SK-N-SH (cell line): ENCODE measurements at regions not wholly inside any gene's neighbourhood (a gene's known extent, or its start where the extent isn't known, plus 50 kb on each side); places are given as distances from the start of the nearest gene placed in this dataset.
A peak's percentile ranks its signal among the peaks of the same experiment; 100 is the strongest.

ENCODE experiments used
- CTCF ChIA-PET: fragments of 300-600, 350-600 bp; formaldehyde crosslinking; extraction: SDS; loops from one replicate; lab custom pipeline; 2021; lab: Yijun Ruan, JAX
- POLR2A ChIA-PET: fragments of 350-600 bp; sonication (Branson Sonifier 250); formaldehyde crosslinking; extraction: SDS; loops from one replicate; lab custom pipeline; 2020; ENCODE audit warnings: antibody characterized with exemption, inconsistent platforms; lab: Yijun Ruan, JAX
- DNase-seq: peaks from one replicate; pipeline ENCODE4 v3.0.0; 2012
- H2AFZ ChIP-seq: fragments of 200-600 bp; sonication (generic); 2 replicates; pipeline ENCODE4 v1.8.1; 2016; ENCODE audit warnings: antibody characterized with exemption, mild to moderate bottlenecking, low read depth
- H3F3A ChIP-seq: fragments of 200-600 bp; sonication (generic); replicated peaks from 2 replicates; pipeline ENCODE3; 2016; ENCODE audit warnings: antibody characterized with exemption, mild to moderate bottlenecking; ENCODE audit not compliant: insufficient read depth
- H3K27ac ChIP-seq, 2 experiments: fragments of 200-500 bp in 1 of 2; fragments of 200-600 bp in 1 of 2; sonication (Bioruptor generic) in 1 of 2; sonication (generic), shearing (Covaris generic) in 1 of 2; 2 replicates each; pipeline versions ENCODE4 v1.5.1 to v1.6.1; 2014 to 2016; ENCODE audit warnings: low read depth in 2 of 2, inconsistent platforms in 1 of 2, low read length in 1 of 2, mild to moderate bottlenecking in 1 of 2, mixed read lengths in 1 of 2
- H3K27me3 ChIP-seq: fragments of 200-600 bp; sonication (generic), shearing (Covaris generic); 2 replicates; pipeline ENCODE4 v1.6.1; 2016; ENCODE audit warnings: mixed run types; ENCODE audit not compliant: insufficient read depth
- H3K36me3 ChIP-seq, 2 experiments: fragments of 200-500 bp in 1 of 2; fragments of 200-600 bp in 1 of 2; sonication (Bioruptor generic) in 1 of 2; sonication (generic) in 1 of 2; replicated peaks in 1 of 2; 2 replicates each; pipeline versions ENCODE3 to v1.5.1; 2014 to 2016; ENCODE audit warnings: low read length in 1 of 2, mild to moderate bottlenecking in 1 of 2; ENCODE audit not compliant: insufficient read depth in 2 of 2, control insufficient read depth in 1 of 2
- H3K4me1 ChIP-seq, 2 experiments: fragments of 200-500 bp in 1 of 2; fragments of 200-600 bp in 1 of 2; sonication (Bioruptor generic) in 1 of 2; sonication (generic), shearing (Covaris generic) in 1 of 2; 2 replicates each; pipeline versions ENCODE4 v1.5.1 to v1.6.1; 2014 to 2016; ENCODE audit warnings: low read depth in 1 of 2, low read length in 1 of 2, mixed run types in 1 of 2; ENCODE audit not compliant: insufficient read depth in 2 of 2, control insufficient read depth in 1 of 2
- H3K4me2 ChIP-seq: fragments of 200-600 bp; sonication (generic), shearing (Covaris generic); 2 replicates; pipeline ENCODE4 v1.6.1; 2017; ENCODE audit warnings: mixed run types
- H3K4me3 ChIP-seq, 2 experiments: fragments of 200-500 bp in 1 of 2; fragments of 200-600 bp in 1 of 2; sonication (Bioruptor generic) in 1 of 2; sonication (generic), shearing (Covaris generic) in 1 of 2; 2 replicates each; pipeline versions ENCODE4 v1.5.1 to v1.8.1; 2014 to 2016; ENCODE audit warnings: low read depth in 2 of 2, inconsistent platforms in 1 of 2, low read length in 1 of 2, mild to moderate bottlenecking in 1 of 2, mixed read lengths in 1 of 2, moderate library complexity in 1 of 2
- H3K79me2 ChIP-seq: fragments of 200-600 bp; sonication (generic); 2 replicates; pipeline ENCODE4 v1.8.1; 2017; ENCODE audit warnings: mild to moderate bottlenecking; ENCODE audit not compliant: insufficient read depth
- H3K9ac ChIP-seq: fragments of 200-600 bp; sonication (generic); 2 replicates; pipeline ENCODE4 v1.6.1; 2017; ENCODE audit warnings: mixed run types
- H3K9me2 ChIP-seq: fragments of 200-600 bp; sonication (generic); 2 replicates; pipeline ENCODE4 v1.6.1; 2017; ENCODE audit warnings: mixed run types
- H3K9me3 ChIP-seq: fragments of 200-600 bp; sonication (generic); 2 replicates; pipeline ENCODE4 v1.6.1; 2017; ENCODE audit warnings: mixed run types, mild to moderate bottlenecking, moderate library complexity
- H4K20me1 ChIP-seq: fragments of 200-600 bp; sonication (generic); 2 replicates; pipeline ENCODE4 v1.6.1; 2017; ENCODE audit warnings: mild to moderate bottlenecking, mixed run types; ENCODE audit not compliant: insufficient read depth
- FOSL2 ChIP-seq: IDR thresholded peaks from 2 replicates; pipeline ENCODE4 v1.4.0; 2012; ENCODE audit warnings: low read depth, mild to moderate bottlenecking, moderate library complexity, borderline replicate concordance
- JUND ChIP-seq: IDR thresholded peaks from 2 replicates; pipeline ENCODE4 v1.4.0; 2012
- NRF1 ChIP-seq: IDR thresholded peaks from 2 replicates; pipeline ENCODE4 v1.6.1; 2012; ENCODE audit warnings: low read depth, mild to moderate bottlenecking, low read length
- RFX5 ChIP-seq: IDR thresholded peaks from 2 replicates; pipeline ENCODE4 v1.6.1; 2012; ENCODE audit warnings: mild to moderate bottlenecking, improper control_type of control experiment, low read length
- RXRA ChIP-seq: IDR thresholded peaks from 2 replicates; pipeline ENCODE4 v1.4.0; 2012; ENCODE audit warnings: low read depth, mild to moderate bottlenecking, borderline replicate concordance
- TCF12 ChIP-seq: IDR thresholded peaks from 2 replicates; pipeline ENCODE4 v1.4.0; 2012
- TEAD4 ChIP-seq: IDR thresholded peaks from 2 replicates; pipeline ENCODE4 v1.4.0; 2012; ENCODE audit warnings: mild to moderate bottlenecking, borderline replicate concordance; ENCODE audit not compliant: insufficient read depth
- WGBS: methylation state at CpG from one replicate; pipeline ENCODE4 v1.1.6; 2017; ENCODE audit warnings: low lambda C conversion rate; 5-methylcytosine and 5-hydroxymethylcytosine counted together
- TF ChIP-seq, protein P1 (sequence below): IDR thresholded peaks from 2 replicates; pipeline ENCODE4 v1.4.0; 2012; ENCODE audit warnings: low read depth
- TF ChIP-seq, protein P2 (sequence below): IDR thresholded peaks from 2 replicates; pipeline ENCODE4 v1.6.1; 2012; ENCODE audit warnings: mild to moderate bottlenecking, low read depth, low read length, moderate library complexity
- TF ChIP-seq, protein P3 (sequence below): fragments of 150-350 bp; IDR thresholded peaks from 2 replicates; pipeline ENCODE4 v1.6.1; 2016; ENCODE audit warnings: mild to moderate bottlenecking, low read depth, low read length

DNA sequence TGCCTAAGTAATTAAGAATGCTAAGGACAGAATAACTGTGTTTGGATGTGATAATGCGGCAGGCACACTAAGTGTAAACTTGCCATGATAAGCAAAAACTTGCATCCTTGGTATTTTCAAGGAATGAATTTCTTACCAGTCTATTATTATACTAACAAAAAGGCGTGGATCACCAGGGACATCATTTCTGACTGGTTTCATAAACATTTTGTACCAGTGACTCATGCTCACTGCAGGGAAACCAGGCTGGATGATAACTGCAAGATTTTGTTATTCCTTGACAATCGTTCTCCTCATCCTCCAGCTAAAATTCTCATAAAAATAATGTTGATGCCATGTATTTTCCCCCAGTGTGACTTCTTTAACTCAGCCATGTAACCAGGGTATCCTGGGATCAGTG is 289.5 kb downstream of the CDCA7 start:
- Histone ChIP-seq H3F3A (no peaks in the 10 kb centered on the region), H2AFZ (no peak overlapping the region), H3K9me3 (no peaks in the 10 kb centered on the region), H3K79me2 (no peaks in the 10 kb centered on the region), H3K27me3 (no peaks in the 10 kb centered on the region), H3K4me1 (no peaks in the 10 kb centered on the region), H3K36me3 (no peaks in the 10 kb centered on the region), H3K4me2 (no peak overlapping the region), H4K20me1 (no peaks in the 10 kb centered on the region), H3K27ac (no peak overlapping the region), H3K9me2 (no peaks in the 10 kb centered on the region), H3K4me3 (no peak overlapping the region), H3K9ac (no peak overlapping the region)
- POLR2A ChIA-PET = no interaction called here
- CTCF ChIA-PET = no interaction called here
- DNase-seq = no peak
- TF ChIP-seq NRF1 (no peak), TCF12 (no peak), FOSL2 (0 out of 2 replicates have a peak, but pooled peaks have one; percentile 30)
- 47% methylated on average over 3 of the region's 3 CpGs for WGBS

DNA sequence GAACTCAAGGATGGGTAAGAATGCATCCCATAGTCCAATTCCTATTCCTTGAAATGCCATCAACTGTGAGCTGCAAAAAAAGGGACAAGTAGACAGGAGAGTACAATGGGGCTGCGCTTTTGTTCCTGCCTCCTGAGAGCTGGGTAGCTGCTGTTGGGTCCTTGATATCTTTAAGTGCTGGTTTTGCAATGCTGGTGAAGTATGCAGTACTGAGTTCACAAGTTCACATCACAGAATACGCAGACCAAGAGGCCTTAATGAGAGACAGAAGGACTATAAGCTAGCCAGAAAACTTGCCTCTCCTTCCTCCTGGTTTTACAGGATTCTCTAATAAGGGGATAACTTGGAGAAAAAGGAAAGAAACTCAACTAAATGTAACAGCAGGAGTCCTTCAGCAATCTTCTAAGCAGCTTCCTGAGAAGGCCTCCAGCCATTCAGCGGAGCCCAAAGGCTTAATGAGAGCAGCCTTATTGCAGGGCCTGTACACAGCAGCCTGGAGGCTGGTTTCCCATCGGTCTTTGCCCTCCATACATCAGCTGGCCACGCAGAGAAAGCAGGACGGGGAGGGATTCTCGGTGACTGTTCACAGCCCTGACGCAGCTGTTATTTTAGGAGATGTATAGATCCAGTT is 293.1 kb downstream of the CDCA7 start:
- Histone ChIP-seq H3K4me3 (no peak overlapping the region), H2AFZ (no peak overlapping the region), H4K20me1 (no peaks in the 10 kb centered on the region), H3F3A (peaks cover 10% of the 10 kb centered on the region), H3K9ac (no peak overlapping the region), H3K4me1 (no peaks in the 10 kb centered on the region), H3K36me3 (no peaks in the 10 kb centered on the region), H3K9me2 (no peaks in the 10 kb centered on the region), H3K27ac (no peak overlapping the region), H3K4me2 (no peak overlapping the region), H3K9me3 (no peaks in the 10 kb centered on the region), H3K27me3 (no peaks in the 10 kb centered on the region), H3K79me2 (no peaks in the 10 kb centered on the region)
- 77% methylated on average over 7 of the region's 8 CpGs for WGBS
- TF ChIP-seq NRF1 = no peak
- TF ChIP-seq, protein P1, sequence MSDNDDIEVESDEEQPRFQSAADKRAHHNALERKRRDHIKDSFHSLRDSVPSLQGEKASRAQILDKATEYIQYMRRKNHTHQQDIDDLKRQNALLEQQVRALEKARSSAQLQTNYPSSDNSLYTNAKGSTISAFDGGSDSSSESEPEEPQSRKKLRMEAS = no peak
- no peak for TF ChIP-seq JUND
- TF ChIP-seq RXRA = no peak
- TF ChIP-seq RFX5 = no peak
- TF ChIP-seq, protein P2, sequence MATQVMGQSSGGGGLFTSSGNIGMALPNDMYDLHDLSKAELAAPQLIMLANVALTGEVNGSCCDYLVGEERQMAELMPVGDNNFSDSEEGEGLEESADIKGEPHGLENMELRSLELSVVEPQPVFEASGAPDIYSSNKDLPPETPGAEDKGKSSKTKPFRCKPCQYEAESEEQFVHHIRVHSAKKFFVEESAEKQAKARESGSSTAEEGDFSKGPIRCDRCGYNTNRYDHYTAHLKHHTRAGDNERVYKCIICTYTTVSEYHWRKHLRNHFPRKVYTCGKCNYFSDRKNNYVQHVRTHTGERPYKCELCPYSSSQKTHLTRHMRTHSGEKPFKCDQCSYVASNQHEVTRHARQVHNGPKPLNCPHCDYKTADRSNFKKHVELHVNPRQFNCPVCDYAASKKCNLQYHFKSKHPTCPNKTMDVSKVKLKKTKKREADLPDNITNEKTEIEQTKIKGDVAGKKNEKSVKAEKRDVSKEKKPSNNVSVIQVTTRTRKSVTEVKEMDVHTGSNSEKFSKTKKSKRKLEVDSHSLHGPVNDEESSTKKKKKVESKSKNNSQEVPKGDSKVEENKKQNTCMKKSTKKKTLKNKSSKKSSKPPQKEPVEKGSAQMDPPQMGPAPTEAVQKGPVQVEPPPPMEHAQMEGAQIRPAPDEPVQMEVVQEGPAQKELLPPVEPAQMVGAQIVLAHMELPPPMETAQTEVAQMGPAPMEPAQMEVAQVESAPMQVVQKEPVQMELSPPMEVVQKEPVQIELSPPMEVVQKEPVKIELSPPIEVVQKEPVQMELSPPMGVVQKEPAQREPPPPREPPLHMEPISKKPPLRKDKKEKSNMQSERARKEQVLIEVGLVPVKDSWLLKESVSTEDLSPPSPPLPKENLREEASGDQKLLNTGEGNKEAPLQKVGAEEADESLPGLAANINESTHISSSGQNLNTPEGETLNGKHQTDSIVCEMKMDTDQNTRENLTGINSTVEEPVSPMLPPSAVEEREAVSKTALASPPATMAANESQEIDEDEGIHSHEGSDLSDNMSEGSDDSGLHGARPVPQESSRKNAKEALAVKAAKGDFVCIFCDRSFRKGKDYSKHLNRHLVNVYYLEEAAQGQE = no peak
- no peak for TF ChIP-seq TEAD4
- TF ChIP-seq FOSL2 = no peak
- TF ChIP-seq, protein P3, sequence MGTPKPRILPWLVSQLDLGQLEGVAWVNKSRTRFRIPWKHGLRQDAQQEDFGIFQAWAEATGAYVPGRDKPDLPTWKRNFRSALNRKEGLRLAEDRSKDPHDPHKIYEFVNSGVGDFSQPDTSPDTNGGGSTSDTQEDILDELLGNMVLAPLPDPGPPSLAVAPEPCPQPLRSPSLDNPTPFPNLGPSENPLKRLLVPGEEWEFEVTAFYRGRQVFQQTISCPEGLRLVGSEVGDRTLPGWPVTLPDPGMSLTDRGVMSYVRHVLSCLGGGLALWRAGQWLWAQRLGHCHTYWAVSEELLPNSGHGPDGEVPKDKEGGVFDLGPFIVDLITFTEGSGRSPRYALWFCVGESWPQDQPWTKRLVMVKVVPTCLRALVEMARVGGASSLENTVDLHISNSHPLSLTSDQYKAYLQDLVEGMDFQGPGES = no peak
- CTCF ChIA-PET = no interaction called here
- no peak for DNase-seq
- POLR2A ChIA-PET = no interaction called here
